ENCODE measurements at regions not wholly inside any gene's neighbourhood (a gene's known extent, or its start where the extent isn't known, plus 50 kb on each side); places are given as distances from the start of the nearest gene placed in this dataset. TPM values are rescaled to one million over a fixed set of nuclear protein-coding genes. Genes with fewer than 3 reads are reported as not detected.

- H3K9ac ChIP-seq (ENCODE audit: low read depth in 1 of 3, low read length in 3 of 3): no peak overlapping the region
- H3K36me3 ChIP-seq (ENCODE audit: control insufficient read depth in 3 of 3, insufficient read depth in 3 of 3, low read length in 3 of 3): no peaks in the 10 kb centered on the region
- H3K9me3 ChIP-seq (ENCODE audit: control insufficient read depth in 3 of 3, low read length in 3 of 3): peaks cover 0 to 3% (median 0%) of the 10 kb centered on the region in 3 donors
- peaks cover 5 to 33% (median 22%) of the 10 kb centered on the region in 3 donors for H3K27me3 ChIP-seq (ENCODE audit: control insufficient read depth in 3 of 3, insufficient read depth in 3 of 3, low read length in 3 of 3)
- H3K4me3 ChIP-seq (ENCODE audit: low read length in 3 of 3): no peak overlapping the region
- H3K27ac ChIP-seq (ENCODE audit: low read depth, low read length): no peak overlapping the region
- H3K4me1 ChIP-seq (ENCODE audit: control insufficient read depth in 3 of 3, insufficient read depth in 3 of 3, low read length in 3 of 3): no peaks in the 10 kb centered on the region
Observed at GRCh38 chr1:34693081-34693480, 61.8 kb upstream of the GJB5 start.

- no peaks in the 10 kb centered on the region for H3K4me1 ChIP-seq (ENCODE audit: control insufficient read depth in 3 of 3, insufficient read depth in 3 of 3, low read length in 3 of 3)
Observed at GRCh38 chr1:34694383-34694782, 60.5 kb upstream of the GJB5 start.

GRCh38 chr1:34695580-34695979 lies 59.3 kb upstream of the GJB5 start:
- H3K36me3 ChIP-seq (ENCODE audit: control insufficient read depth in 3 of 3, insufficient read depth in 3 of 3, low read length in 3 of 3): no peaks in the 10 kb centered on the region
- peaks cover 5 to 19% (median 14%) of the 10 kb centered on the region in 3 donors for H3K27me3 ChIP-seq (ENCODE audit: control insufficient read depth in 3 of 3, insufficient read depth in 3 of 3, low read length in 3 of 3)
- peaks cover 0 to 3% (median 0%) of the 10 kb centered on the region in 3 donors for H3K9me3 ChIP-seq (ENCODE audit: control insufficient read depth in 3 of 3, low read length in 3 of 3)
- no peaks in the 10 kb centered on the region for H3K4me1 ChIP-seq (ENCODE audit: control insufficient read depth in 3 of 3, insufficient read depth in 3 of 3, low read length in 3 of 3)
- H3K4me3 ChIP-seq (ENCODE audit: low read length in 3 of 3): no peak overlapping the region
- no peak overlapping the region for H3K9ac ChIP-seq (ENCODE audit: low read depth in 1 of 3, low read length in 3 of 3)
- H3K27ac ChIP-seq (ENCODE audit: low read depth, low read length): no peak overlapping the region

More at GRCh38 chr1:34694383-34694782, 60.5 kb upstream of the GJB5 start:
- H3K36me3 ChIP-seq (ENCODE audit: control insufficient read depth in 3 of 3, insufficient read depth in 3 of 3, low read length in 3 of 3): no peaks in the 10 kb centered on the region
- H3K9me3 ChIP-seq (ENCODE audit: control insufficient read depth in 3 of 3, low read length in 3 of 3): peaks cover 0 to 3% (median 0%) of the 10 kb centered on the region in 3 donors
- no peak overlapping the region for H3K27ac ChIP-seq (ENCODE audit: low read depth, low read length)
- peaks cover 5 to 22% (median 16%) of the 10 kb centered on the region in 3 donors for H3K27me3 ChIP-seq (ENCODE audit: control insufficient read depth in 3 of 3, insufficient read depth in 3 of 3, low read length in 3 of 3)
- H3K4me3 ChIP-seq (ENCODE audit: low read length in 3 of 3): no peak overlapping the region
- no peak overlapping the region for H3K9ac ChIP-seq (ENCODE audit: low read depth in 1 of 3, low read length in 3 of 3)

DNA sequence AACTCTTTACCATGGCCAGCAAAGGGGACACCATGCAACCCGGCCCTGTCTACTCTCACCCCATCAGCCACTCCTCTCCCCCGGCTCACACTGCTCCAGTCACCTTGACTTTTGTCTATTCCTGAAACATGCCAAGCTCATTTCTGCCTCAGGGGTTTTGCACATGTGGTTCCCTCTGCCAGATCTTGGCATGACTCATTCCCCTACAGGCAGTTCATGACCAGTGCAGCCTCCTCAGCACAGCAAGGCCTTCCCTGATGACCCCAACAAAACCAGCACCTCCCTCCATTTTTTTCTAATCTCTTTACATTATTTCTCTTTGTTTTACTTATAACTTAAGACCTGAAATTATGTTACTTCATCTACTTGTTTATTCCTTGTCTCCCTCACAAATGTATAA lies 58.6 kb upstream of the GJB5 start:
- H3K4me1 ChIP-seq (ENCODE audit: control insufficient read depth in 3 of 3, insufficient read depth in 3 of 3, low read length in 3 of 3): no peaks in the 10 kb centered on the region
- H3K27me3 ChIP-seq (ENCODE audit: control insufficient read depth in 3 of 3, insufficient read depth in 3 of 3, low read length in 3 of 3): peaks cover 4 to 17% (median 16%) of the 10 kb centered on the region in 3 donors
- H3K4me3 ChIP-seq (ENCODE audit: low read length in 3 of 3): no peak overlapping the region
- no peaks in the 10 kb centered on the region for H3K36me3 ChIP-seq (ENCODE audit: control insufficient read depth in 3 of 3, insufficient read depth in 3 of 3, low read length in 3 of 3)
- peaks cover 0 to 3% (median 0%) of the 10 kb centered on the region in 3 donors for H3K9me3 ChIP-seq (ENCODE audit: control insufficient read depth in 3 of 3, low read length in 3 of 3)
- H3K27ac ChIP-seq (ENCODE audit: low read depth, low read length): no peak overlapping the region
- no peak overlapping the region for H3K9ac ChIP-seq (ENCODE audit: low read depth in 1 of 3, low read length in 3 of 3)

DNA sequence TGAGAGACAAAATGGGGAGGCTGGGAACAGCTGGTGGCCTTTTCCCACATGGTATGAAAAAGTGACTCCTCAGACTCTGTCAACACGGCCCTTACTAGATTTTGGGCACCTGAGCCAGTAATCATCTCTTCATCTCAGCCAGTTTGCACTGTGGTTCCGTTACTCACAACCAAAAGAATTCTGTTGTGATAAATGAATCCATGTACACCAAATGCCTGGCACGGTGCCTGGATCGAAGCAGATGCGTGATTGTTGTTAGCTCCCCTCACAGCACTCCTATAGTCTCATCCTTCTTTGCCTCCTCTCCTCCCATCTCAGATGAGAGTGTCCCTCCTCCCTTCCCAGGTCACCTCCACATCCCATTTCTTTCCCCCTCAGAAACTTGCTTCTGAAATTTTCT lies 57.9 kb upstream of the GJB5 start:
- Histone ChIP-seq H3K27ac (ENCODE audit: low read depth, low read length) (no peak overlapping the region), H3K27me3 (ENCODE audit: control insufficient read depth in 3 of 3, insufficient read depth in 3 of 3, low read length in 3 of 3) (peaks cover 4 to 17% (median 12%) of the 10 kb centered on the region in 3 donors), H3K9ac (ENCODE audit: low read depth in 1 of 3, low read length in 3 of 3) (no peak overlapping the region), H3K4me1 (ENCODE audit: control insufficient read depth in 3 of 3, insufficient read depth in 3 of 3, low read length in 3 of 3) (no peaks in the 10 kb centered on the region), H3K36me3 (ENCODE audit: control insufficient read depth in 3 of 3, insufficient read depth in 3 of 3, low read length in 3 of 3) (no peaks in the 10 kb centered on the region), H3K9me3 (ENCODE audit: control insufficient read depth in 3 of 3, low read length in 3 of 3) (peaks cover 0 to 3% (median 0%) of the 10 kb centered on the region in 3 donors), H3K4me3 (ENCODE audit: low read length in 3 of 3) (no peak overlapping the region)

DNA sequence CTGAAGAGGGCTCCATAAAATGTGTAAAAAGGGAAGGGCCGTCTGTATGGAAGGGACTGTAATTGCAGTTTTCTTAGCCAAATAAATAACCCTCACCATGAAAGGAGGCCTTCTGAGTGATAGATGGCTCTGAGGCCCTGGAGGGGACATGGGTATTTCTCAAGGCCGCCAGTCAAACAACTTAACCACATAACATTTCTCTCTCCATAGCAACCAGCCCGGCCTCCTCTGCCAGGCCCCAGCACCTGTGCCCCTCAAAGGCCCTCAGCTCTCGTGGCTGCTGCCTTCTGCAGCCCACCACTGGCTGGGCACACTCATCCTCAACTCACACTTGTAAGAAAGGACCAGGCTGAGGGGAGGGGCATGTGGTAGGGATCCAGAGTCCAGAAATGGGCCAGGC lies 57.0 kb upstream of the GJB5 start:
- Histone ChIP-seq H3K27ac (ENCODE audit: low read depth, low read length) (no peak overlapping the region), H3K4me1 (ENCODE audit: control insufficient read depth in 3 of 3, insufficient read depth in 3 of 3, low read length in 3 of 3) (no peaks in the 10 kb centered on the region), H3K9ac (ENCODE audit: low read depth in 1 of 3, low read length in 3 of 3) (no peak overlapping the region), H3K9me3 (ENCODE audit: control insufficient read depth in 3 of 3, low read length in 3 of 3) (peaks cover 0 to 3% (median 0%) of the 10 kb centered on the region in 3 donors), H3K27me3 (ENCODE audit: control insufficient read depth in 3 of 3, insufficient read depth in 3 of 3, low read length in 3 of 3) (peaks cover 4 to 15% (median 12%) of the 10 kb centered on the region in 3 donors), H3K36me3 (ENCODE audit: control insufficient read depth in 3 of 3, insufficient read depth in 3 of 3, low read length in 3 of 3) (no peaks in the 10 kb centered on the region), H3K4me3 (ENCODE audit: low read length in 3 of 3) (no peak overlapping the region)

GRCh38 chr1:34701326-34702060 lies 53.4 kb upstream of the GJB5 start:
- H3K27ac ChIP-seq (ENCODE audit: low read depth, low read length): no peak overlapping the region
- no peak overlapping the region for H3K9ac ChIP-seq (ENCODE audit: low read depth in 1 of 3, low read length in 3 of 3)
- H3K27me3 ChIP-seq (ENCODE audit: control insufficient read depth in 3 of 3, insufficient read depth in 3 of 3, low read length in 3 of 3): peaks cover 12 to 24% (median 21%) of the 10 kb centered on the region in 3 donors
- no peaks in the 10 kb centered on the region for H3K9me3 ChIP-seq (ENCODE audit: control insufficient read depth in 3 of 3, low read length in 3 of 3)
- H3K4me3 ChIP-seq (ENCODE audit: low read length in 3 of 3): no peak overlapping the region
- H3K36me3 ChIP-seq (ENCODE audit: control insufficient read depth in 3 of 3, insufficient read depth in 3 of 3, low read length in 3 of 3): no peaks in the 10 kb centered on the region
- no peaks in the 10 kb centered on the region for H3K4me1 ChIP-seq (ENCODE audit: control insufficient read depth in 3 of 3, insufficient read depth in 3 of 3, low read length in 3 of 3)

Small RNAs in the stretch of these regions (small RNA-seq; reads per million reads assigned to genes)
- gene MIR552: not detected

Measured in skeletal muscle tissue (tissue), 4 donors.